ENCODE measurements at regions not wholly inside any gene's neighbourhood (a gene's known extent, or its start where the extent isn't known, plus 50 kb on each side); places are given as distances from the start of the nearest gene placed in this dataset.

DNA sequence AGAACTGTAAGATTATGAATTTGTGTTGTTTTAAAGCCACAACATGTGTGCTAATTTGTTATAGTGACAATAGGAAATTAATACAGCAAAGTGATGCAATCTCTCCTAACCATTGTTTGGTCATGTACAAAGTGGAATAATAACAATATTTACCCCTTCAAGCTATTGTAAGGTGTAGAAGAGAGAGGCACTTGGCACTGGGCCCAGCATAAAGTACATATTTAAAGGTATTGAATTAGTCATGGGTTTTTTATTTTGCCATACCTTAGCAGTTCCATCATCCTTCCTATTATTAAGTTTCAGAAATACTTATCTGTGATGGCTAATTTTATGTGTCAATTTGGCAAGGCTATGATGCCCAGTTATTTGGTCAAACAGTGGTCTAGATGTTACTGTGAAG lies 322.4 kb upstream of the TSHZ2 start:
- Mint-ChIP-seq H3K27me3 (ENCODE audit: low read depth, poor library complexity) (peaks cover 35% of the 10 kb centered on the region), H3K36me3 (ENCODE audit: low read depth) (no peaks in the 10 kb centered on the region), H3K27ac (no peak overlapping the region)

DNA sequence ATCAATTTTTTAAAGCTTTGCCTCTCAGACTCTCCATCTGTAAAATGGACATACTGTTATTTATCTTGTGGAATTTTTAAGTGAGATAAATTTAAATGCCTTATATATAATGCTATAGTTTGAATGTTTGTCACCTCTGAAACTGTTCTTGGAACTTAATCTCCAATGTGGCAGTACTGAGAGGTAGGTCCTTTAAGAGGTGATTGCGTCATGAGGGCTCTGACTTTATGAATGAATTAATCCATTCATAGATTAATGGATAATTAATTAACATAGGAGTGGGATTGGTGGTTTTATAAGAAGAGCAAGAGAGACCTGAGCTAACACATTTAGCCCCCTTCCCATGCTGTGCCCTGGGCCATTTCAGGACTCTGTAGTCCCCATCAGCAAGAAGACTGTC lies 326.3 kb upstream of the TSHZ2 start:
- no peak for TF ChIP-seq CTCF (IDR thresholded peaks at IDR 0.05)
- H3K9me3 Mint-ChIP-seq = no peaks in the 10 kb centered on the region
- H3K36me3 Mint-ChIP-seq (ENCODE audit: low read depth) = no peaks in the 10 kb centered on the region
- peaks cover 30% of the 10 kb centered on the region for H3K27me3 Mint-ChIP-seq (ENCODE audit: low read depth, poor library complexity)
- H3K4me3 Mint-ChIP-seq = no peak overlapping the region
- H3K4me1 Mint-ChIP-seq = no peaks in the 10 kb centered on the region
- H3K27ac Mint-ChIP-seq = no peak overlapping the region
- no peak for DNase-seq

More for the DNA sequence above, 322.4 kb upstream of the TSHZ2 start:
- H3K9me3 Mint-ChIP-seq = no peaks in the 10 kb centered on the region
- no peak for DNase-seq
- TF ChIP-seq CTCF (IDR thresholded peaks at IDR 0.05) = no peak
- no peak overlapping the region for H3K4me3 Mint-ChIP-seq
- H3K4me1 Mint-ChIP-seq = no peaks in the 10 kb centered on the region

DNA sequence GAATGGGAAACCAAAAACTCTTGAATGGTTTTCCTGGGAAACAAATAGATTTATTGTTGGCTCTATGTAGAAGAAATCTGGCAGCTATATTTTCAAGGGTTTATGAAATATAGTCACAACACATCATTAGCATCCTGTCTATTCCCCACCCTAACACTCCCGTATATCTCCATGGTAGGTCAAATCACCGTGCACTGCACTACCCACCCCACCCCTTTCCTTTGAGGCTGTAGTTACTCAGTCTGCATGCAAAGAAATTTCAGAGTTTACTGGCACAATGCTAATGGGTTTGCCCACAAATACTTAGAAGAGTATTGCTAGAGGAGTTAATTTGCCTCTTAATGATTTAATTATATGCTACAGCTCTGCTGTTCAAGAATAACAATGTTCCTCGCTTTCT lies 329.1 kb upstream of the TSHZ2 start:
- Mint-ChIP-seq H3K27me3 (ENCODE audit: low read depth, poor library complexity) (peaks cover 17% of the 10 kb centered on the region), H3K4me3 (no peak overlapping the region), H3K4me1 (no peaks in the 10 kb centered on the region), H3K27ac (no peak overlapping the region), H3K36me3 (ENCODE audit: low read depth) (no peaks in the 10 kb centered on the region), H3K9me3 (peaks cover 11% of the 10 kb centered on the region)
- no peak for TF ChIP-seq CTCF (IDR thresholded peaks at IDR 0.05)
- no peak for DNase-seq

- H3K27me3 Mint-ChIP-seq (ENCODE audit: low read depth, poor library complexity) = peaks cover 3% of the 10 kb centered on the region
- H3K4me3 Mint-ChIP-seq = no peak overlapping the region
- no peak for DNase-seq
- H3K9me3 Mint-ChIP-seq = peaks cover 11% of the 10 kb centered on the region
- no peak for TF ChIP-seq CTCF (IDR thresholded peaks at IDR 0.05)
- no peaks in the 10 kb centered on the region for H3K36me3 Mint-ChIP-seq (ENCODE audit: low read depth)
- no peaks in the 10 kb centered on the region for H3K4me1 Mint-ChIP-seq
- H3K27ac Mint-ChIP-seq = no peak overlapping the region
Observed at GRCh38 chr20:52637201-52637600, 335.0 kb upstream of the TSHZ2 start.

GRCh38 chr20:52631469-52631868 lies 340.7 kb upstream of the TSHZ2 start:
- Mint-ChIP-seq H3K27ac (no peak overlapping the region), H3K9me3 (peaks cover 13% of the 10 kb centered on the region), H3K36me3 (ENCODE audit: low read depth) (no peaks in the 10 kb centered on the region), H3K4me1 (peaks cover 5% of the 10 kb centered on the region), H3K27me3 (ENCODE audit: low read depth, poor library complexity) (peaks cover 3% of the 10 kb centered on the region), H3K4me3 (no peak overlapping the region)
- no peak for TF ChIP-seq CTCF (IDR thresholded peaks at IDR 0.05)
- DNase-seq = no peak

- H3K9me3 Mint-ChIP-seq = peaks cover 13% of the 10 kb centered on the region
- peaks cover 5% of the 10 kb centered on the region for H3K4me1 Mint-ChIP-seq
- no peak for DNase-seq
- no peak overlapping the region for H3K4me3 Mint-ChIP-seq
- H3K36me3 Mint-ChIP-seq (ENCODE audit: low read depth) = no peaks in the 10 kb centered on the region
- no peak overlapping the region for H3K27ac Mint-ChIP-seq
- no peak for TF ChIP-seq CTCF (IDR thresholded peaks at IDR 0.05)
- H3K27me3 Mint-ChIP-seq (ENCODE audit: low read depth, poor library complexity) = no peaks in the 10 kb centered on the region
Observed at GRCh38 chr20:52630138-52630537, 342.0 kb upstream of the TSHZ2 start.

All from nephron progenitor cell (in vitro differentiated cells).